HG03439 (cell line): ENCODE measurements at regions not wholly inside any gene's neighbourhood (a gene's known extent, or its start where the extent isn't known, plus 50 kb on each side); places are given as distances from the start of the nearest gene placed in this dataset.

Source experiments
- ATAC-seq: cut with Tn5 transposase; IDR thresholded peaks from one replicate; pipeline ENCODE4 v1.9.1; 2021; ENCODE audit warnings: mild to moderate bottlenecking, moderate library complexity; ENCODE audit not compliant: unreplicated experiment

- ATAC-seq = no peak
These were observed 96.5 kb upstream of the DAAM1 start for GRCh38 chr14:59091976-59092375.

DNA sequence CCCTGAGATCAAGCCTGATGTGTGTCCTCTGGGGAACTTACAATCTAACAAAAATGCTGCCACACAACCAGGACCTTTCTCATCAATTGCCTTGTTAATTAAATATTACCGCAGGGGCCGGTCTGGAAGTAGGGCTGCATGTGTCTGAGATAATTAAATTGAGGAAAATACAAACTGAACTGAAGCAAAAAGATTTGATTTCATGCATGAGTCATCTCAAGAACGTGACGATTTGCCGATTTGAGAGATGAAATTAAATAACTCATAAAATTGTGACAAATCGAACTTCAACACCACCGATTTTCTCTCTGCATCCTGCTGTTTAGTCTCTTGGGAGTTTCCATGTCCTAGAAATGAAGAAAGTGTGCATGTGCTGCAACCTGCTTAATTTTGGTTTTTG lies 94.6 kb upstream of the DAAM1 start:
- no peak for ATAC-seq

- ATAC-seq = no peak
These were observed 92.2 kb upstream of the DAAM1 start for GRCh38 chr14:59096303-59096702.

DNA sequence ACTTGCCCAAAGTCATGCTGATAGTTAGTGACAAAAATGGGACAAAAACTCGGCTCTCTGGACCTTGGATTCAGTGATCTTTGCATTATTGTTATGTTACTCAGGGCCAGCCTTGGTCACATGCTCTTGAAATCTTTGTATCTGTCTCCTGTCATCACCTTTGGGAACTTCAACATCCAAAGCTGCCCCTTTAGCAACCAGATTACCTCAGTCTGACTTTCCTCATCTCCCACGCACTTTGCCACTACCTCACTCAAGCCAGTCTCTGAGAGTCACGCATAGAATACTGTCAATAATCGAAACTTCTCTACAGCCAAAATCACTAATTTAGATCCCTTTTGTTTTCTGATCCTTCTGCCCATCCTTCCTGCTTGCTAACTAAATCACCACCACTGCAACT lies 90.8 kb upstream of the DAAM1 start:
- ATAC-seq = no peak

- ATAC-seq = no peak
These were observed 90.1 kb upstream of the DAAM1 start for GRCh38 chr14:59098377-59098776.

- no peak for ATAC-seq
These were observed 88.3 kb upstream of the DAAM1 start for GRCh38 chr14:59100205-59100604.

- no peak for ATAC-seq
These were observed 87.0 kb upstream of the DAAM1 start for GRCh38 chr14:59101476-59101875.

- no peak for ATAC-seq
These were observed 85.1 kb upstream of the DAAM1 start for GRCh38 chr14:59103396-59103795.

GRCh38 chr14:59107819-59108218 lies 80.6 kb upstream of the DAAM1 start:
- no peak for ATAC-seq

DNA sequence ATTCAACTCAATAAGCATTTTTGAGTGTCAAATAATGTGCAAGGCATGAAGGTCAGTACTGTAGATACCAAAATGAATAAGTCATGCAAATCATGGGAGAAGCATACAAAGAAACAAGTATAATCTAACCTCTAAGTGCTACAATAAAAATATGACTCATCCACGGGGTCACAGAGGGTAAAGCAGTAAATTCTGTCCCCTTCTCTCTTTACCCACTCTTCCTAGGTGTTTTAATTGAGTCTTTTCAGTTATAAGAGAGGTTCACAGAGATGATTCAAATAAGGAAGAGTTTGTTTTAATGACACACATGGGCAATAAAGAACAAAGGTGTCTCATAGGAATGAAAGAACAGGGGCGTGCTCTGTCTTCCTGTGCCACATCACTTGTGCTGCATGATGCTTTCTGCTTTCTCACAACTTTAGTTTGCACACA lies 71.5 kb upstream of the DAAM1 start:
- no peak for ATAC-seq

DNA sequence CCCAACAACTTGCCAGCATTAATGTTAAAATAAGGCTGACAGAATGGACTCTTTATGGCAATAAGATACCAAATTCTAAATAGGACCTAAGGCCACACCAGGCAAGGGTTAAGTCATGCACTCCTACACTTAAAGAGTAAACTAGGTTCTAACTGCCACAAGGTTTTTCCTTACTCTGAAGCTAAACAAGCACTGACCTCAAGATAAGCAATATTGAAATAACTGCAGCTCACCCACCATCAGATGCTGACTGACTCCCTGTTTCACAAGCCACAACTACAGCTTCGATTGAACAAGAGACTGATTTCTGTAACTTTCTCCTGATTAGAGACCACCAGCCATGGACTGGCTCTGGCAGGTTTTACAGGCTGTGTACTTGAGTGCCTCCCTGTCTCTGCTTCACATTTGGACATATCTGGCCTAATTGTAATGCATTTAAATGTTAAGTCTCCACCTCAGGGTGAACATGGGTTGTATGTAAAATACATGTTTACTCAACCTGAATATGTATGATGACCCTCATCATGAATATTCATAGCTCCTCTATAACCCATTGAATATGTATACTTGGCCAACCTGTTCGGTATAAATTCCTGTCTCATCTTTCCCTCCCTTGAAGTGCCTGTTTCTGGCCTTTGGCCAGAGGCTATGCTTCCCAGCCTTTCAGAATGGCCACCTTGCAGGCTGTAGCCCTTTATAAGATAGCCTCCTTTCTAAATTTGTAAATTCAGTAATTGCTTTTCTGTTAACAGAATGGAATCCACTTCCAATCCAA lies 70.5 kb upstream of the DAAM1 start:
- ATAC-seq = no peak

GRCh38 chr14:59120921-59121320 lies 67.5 kb upstream of the DAAM1 start:
- no peak for ATAC-seq

DNA sequence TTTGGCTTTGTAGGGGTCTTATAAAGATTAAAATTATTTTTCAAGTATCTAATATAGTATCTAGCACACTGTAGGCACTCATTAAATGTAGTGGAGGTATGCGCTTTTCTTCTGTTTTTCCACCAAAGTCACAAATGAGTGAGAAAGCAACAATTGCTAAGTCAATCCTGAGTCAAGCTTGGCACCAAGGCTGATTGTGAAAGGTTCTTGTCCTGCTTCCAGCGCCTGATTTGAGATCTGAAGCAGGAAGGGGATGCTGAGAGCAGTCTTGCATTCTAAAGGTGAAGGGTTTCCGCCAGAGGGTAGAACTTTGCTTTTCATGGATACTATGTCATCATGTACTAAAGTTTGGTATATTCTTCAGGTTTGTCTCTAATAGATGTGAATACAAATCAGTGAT lies 64.9 kb upstream of the DAAM1 start:
- ATAC-seq = no peak

- ATAC-seq = no peak
These were observed 64.5 kb upstream of the DAAM1 start for GRCh38 chr14:59123975-59124374.

- no peak for ATAC-seq
These were observed 63.3 kb upstream of the DAAM1 start for GRCh38 chr14:59125156-59125555.

DNA sequence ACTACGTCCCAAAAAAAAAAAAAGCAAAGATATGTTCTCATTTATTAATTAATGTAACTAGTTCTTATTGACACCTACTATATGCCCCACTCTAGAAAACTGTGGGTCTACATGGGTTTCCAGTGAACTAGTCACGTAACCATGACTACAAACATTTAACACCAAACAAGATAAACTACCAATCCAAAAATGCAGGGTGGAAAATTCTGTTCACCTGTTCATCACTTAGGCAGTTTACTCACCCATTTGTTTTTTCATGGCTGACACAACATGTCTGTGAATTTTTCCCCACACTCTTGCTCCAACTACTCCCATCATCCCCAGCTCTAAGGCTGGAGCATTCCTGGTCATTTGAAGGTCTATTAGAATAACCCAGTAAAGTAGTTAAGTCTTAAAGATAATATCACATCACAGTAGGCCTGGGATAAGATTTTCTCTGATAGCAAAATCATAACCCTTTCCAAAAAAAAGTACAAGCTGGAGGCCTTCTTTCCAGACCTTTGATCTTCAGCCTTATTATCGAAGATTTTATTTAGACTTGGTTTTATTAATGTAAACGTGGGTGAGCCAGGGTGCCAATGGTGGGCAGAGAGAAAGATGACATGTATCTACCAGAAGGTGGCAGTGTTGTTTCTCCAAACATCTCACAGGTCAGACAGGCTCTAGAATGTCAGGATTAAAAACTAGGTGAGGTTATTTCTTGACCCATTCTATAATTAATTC lies 61.6 kb upstream of the DAAM1 start:
- ATAC-seq = no peak

GRCh38 chr14:59127437-59127732 lies 61.1 kb upstream of the DAAM1 start:
- no peak for ATAC-seq

DNA sequence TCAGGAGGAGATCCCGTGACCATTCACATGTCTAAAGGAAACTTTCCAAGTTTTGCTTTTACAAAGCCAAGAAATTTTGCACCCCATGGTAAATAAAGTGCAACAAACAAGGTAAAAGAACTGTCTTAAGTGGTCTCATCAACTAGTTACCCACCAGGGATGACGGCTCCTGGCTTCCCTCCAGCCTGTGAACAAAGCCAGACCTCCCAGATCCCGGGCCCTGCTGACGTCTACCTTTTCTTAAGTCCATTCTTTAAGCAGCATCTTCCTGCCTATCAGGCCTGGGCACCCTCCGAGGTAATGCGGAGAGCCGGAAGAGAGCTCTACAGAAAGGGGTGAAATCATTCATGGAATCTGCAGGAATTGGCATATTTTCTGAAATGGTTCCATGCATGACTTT lies 58.0 kb upstream of the DAAM1 start:
- no peak for ATAC-seq

DNA sequence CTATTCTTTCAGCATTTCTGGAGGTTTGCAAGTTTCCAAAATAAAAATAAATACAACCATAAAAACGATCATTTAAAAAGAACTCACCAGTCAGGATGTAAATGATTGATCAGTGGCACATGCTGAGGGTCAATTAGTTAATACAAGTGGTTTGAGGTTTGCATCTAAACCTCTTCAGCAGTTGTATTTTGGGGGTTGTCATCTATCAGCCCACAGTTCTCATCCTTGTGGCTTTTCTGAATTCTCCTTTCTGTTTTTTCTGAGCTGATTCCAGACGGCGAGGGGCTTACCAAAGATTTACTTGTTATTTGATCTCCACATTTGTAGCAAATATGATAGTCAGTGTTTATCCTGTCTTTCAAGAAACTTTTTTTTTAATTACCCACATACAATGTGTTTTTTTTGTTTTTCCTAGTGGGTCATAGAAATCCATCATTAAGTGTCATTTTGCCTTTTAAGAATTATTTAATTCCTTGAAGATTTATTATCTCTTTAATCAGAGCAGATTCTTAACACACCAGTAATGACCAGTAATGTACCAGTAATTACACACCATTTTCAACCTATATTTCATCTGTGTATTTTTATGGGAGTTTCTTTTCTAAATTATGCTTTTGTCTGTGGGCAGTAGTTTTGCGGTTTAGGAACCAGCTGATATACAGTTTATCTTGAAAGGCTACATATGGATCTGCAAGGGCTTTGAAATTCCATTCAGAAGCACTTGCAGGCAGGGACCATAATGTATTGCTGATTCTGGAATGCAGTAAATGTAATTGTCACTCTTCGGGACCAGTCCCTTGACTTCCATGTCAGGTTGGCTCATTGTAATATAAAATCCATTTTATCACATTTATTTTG lies 56.3 kb upstream of the DAAM1 start:
- no peak for ATAC-seq

- no peak for ATAC-seq
These were observed 55.5 kb upstream of the DAAM1 start for GRCh38 chr14:59132796-59133494.

GRCh38 chr14:59133709-59134108 lies 54.8 kb upstream of the DAAM1 start:
- ATAC-seq = no peak
